HG03135 (cell line): ENCODE measurements at regions not wholly inside any gene's neighbourhood (a gene's known extent, or its start where the extent isn't known, plus 50 kb on each side); places are given as distances from the start of the nearest gene placed in this dataset.
"Not testable (repeated sequence)": the region's sequence is repeated elsewhere in the genome, so short reads cannot be mapped to it uniquely, and the experiment has no call there.

Experiments used
- ATAC-seq: cut with Tn5 transposase; IDR thresholded peaks from one replicate; pipeline ENCODE4 v1.9.1; 2021; ENCODE audit warnings: mild to moderate bottlenecking, moderate library complexity; ENCODE audit not compliant: unreplicated experiment

DNA sequence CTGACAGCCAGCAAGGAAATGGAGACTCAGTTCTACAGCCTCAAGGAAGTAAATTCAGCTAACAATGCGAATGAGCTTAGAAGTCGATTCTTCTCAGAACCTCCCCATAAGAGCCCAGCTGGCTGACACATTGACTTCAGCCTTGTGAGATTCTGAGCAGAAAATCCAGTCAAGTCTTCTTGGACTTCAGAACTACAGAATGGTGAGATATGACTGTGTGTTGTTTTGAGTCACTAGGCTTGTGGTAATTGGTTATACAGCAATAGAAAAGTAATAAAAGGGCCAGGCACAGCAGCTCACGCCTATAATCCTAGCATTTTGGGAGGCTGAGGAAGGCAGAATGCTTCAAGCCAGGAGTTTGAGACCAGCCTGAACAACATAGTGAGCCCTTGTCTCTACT, 161.8 kb upstream of the IVNS1ABP start:
- no peak for ATAC-seq

DNA sequence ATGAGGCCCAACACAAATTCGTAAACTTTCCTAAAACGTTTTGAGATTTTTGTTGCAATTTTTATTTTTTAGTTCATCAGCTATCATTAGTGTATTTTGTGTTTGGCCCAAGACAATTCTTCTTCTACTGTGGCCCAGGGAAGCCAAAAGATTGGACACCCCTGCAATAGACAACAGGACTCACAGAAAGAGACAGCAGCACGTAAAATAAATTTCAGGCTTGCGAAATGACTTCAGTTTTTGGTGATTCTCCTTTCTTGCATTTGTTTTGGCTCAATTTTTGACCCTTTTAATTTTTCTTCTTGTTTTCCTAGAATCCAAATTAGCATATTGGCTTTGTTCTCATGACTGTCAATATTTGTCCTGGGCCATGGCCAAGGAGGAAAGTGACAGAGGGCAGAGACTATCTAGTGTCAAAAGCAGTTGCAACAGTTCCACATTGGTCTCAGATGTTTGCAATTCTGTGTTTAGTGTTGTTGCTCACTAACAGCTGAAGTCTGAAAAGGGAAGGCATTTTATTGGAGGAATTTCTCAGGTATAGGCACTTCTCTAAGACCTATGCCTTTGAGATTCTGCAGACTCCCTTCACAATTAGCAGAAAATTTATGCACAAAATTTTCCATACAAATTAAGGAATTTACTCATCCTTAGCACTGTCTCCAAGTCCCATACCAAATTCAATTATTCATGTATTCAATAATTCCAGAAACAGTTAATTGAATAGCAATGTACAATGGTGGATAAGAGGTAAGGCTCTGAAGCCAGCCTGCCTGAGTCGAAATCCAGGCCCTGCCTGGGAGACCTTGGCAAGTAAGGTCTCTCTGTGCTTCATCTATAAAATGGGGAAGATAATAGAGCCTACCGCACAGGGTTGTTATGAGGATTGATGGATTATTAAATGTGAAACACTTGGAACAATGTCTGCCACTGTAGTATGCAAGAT, 160.9 kb upstream of the IVNS1ABP start:
- no peak for ATAC-seq

DNA sequence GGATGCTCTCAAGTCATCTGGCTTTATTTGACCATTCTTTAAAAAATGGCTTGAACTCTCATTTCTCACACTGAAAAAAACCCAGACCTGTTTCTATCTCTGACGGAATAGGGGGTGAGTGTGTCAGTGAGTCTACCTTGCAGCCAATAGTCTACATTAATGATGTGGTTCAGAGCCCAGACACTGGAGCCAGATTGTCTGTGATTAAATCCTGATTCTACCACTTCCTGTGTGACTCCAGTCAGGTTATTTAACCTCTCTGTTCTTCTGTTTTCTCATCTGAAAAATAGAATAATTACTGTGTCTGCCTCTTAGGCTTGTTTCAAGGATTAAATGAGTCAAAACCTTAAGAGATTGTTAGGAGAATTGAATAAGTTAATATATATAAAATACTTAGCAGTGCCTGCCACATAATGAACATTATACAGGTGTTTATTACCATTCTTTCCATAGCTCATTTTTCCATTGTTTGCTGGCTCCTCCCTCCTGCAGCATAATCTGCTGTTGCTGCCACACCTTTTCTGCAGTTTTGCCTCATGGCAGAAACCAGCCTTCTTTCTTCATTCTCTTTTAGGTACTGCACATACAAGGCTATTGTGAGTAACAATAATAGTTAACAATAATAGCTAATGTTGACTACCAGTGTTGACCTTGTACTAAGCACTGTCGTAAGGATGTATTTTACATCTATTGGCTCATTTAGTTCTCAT, 157.6 kb upstream of the IVNS1ABP start:
- ATAC-seq: no peak

DNA sequence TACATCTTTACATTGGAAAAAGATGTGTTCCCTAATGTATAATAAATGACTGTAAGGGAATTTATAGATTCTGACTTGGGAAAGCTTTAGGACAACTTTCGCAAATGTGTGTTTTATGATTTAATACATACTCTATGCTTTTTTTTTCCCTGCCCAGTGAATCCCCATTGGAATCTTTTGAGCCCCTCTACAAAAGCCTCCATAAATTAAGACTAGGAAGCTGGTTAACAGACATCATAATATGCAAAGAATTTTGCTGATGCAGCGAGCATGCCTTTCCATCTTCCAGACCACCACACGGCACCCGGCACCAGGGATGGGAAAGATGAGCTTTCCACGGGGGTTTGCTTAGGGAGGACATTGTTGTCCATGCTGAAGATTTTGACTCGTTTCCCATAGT, 156.1 kb upstream of the IVNS1ABP start:
- no peak for ATAC-seq

DNA sequence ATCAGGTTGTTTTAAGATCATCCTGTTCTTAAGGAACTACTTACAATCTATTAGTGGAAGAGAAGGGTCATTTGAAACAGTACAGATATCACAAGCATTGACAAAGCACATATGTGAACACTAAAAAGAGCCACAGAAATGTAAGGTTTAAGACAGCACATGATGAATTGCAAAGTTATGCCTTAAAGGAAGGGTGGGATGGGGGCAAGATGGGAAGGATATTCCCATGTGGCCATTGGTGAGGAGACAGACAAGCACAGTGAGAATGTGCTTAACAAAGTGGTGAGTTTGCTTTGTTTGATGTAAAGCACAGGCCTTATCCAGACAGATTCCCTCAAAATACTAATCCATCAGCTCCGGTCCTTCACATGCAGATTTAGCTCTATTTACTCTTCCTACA, 151.6 kb upstream of the IVNS1ABP start:
- ATAC-seq: no peak

DNA sequence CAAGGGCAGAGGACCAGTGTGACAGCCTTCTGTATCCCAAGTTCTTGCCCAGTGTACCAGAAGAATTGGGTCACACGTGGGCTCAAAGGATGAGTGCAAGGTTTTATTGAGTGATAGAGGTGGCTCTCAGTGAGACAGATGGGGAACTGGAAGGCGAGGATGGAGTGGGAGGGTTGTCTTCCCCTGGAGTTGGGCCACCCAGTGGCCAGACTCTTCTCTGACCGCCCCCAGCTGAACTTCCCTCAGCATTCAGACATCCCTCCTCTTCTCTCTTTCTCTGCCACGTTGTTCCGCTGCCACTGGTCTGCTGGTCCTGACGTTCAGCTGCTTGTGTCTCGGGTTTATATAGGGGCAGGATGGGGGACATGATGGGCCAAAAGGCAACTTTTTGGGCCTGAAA, 150.1 kb upstream of the IVNS1ABP start:
- ATAC-seq: no peak

DNA sequence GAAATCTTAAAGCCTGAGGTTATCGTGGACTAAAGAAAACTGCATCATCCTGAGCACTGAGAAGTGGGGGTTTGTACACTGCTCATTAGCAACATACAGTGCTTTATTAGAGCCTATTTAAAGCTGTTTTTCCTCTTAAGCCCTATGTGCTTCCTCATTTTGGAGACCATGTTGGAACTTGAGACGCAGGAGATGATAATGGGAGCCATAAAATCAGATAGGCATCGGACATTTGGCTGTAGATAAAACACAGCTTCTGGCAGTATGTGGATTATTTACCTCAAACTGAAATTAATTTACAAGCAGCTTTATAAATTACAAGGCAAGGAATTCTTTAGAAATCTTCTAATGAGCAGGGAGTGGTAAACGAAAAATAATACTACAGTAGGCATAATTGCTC, 147.7 kb upstream of the IVNS1ABP start:
- ATAC-seq: no peak

DNA sequence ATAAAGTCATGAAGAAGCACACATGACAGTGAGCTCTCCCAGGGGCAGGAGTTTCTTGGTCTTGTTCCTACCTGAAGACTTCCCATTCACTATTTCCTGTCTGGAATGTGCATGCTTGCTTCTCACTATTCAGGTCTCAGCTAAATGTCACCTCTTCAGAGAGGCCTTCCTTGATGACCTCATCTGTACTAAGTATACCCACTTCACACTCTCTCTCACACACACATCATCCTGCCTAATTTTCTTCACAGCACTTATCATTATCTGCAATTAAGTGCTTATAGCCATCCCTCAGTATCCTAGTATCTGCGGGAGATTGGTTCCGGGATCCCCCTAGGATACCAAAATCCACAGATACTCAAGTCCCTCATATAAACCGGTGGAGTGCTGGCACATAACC, 146.4 kb upstream of the IVNS1ABP start:
- ATAC-seq: no peak

DNA sequence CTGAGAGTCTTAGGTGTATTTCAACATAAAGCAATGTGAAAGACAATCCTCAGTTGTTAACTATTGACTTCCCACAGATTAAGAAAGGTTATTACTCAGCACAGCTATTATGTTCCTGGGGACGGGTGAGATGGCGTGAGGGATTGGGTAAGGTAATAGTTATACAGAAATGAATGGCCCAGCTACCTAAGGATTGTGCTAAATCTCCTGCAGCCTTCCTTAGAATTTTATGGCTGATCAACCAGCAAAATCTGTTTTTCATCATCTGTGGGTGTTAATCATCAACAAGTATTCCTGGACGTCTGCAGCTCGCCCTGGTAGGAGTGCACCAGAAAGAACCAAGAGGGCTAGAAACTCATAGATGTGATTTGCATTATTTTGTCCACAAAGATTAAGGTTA, 146.0 kb upstream of the IVNS1ABP start:
- no peak for ATAC-seq

DNA sequence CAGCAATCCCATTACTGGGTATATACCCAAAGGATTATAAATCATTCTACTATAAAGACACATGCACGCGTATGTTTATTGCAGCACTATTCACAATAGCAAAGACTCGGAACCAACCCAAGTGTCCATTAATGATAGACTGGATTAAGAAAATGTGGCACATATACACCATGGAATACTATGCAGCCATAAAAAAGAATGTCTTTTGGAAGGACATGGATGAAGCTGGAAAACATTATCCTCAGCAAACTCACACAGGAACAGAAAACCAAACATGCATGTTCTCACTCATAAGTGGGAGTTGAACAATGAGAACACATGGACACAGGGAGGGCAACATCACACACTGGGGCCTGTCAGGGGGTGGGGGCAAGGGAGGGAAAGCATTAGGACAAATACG, 143.7 kb upstream of the IVNS1ABP start:
- not testable (repeated sequence) for ATAC-seq

DNA sequence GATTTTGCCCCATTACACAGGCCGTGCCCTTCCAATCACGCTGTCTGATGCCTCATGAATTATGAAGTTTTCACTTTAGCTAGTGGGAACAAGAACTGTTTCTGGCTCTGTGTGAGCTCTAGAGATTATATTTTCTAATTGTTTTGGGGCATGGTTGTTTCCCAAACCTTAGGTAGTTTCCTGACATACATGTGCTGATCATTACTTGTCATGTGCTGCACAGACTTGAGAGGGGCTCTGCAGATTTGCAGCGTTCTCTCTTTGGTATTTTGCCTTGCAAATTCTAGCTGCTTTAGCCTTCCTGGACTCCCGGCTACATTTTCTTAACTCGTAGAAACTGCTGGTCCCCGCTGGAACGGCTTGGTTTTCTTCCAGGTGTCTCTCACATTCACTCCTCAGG, 142.1 kb upstream of the IVNS1ABP start:
- ATAC-seq: no peak

DNA sequence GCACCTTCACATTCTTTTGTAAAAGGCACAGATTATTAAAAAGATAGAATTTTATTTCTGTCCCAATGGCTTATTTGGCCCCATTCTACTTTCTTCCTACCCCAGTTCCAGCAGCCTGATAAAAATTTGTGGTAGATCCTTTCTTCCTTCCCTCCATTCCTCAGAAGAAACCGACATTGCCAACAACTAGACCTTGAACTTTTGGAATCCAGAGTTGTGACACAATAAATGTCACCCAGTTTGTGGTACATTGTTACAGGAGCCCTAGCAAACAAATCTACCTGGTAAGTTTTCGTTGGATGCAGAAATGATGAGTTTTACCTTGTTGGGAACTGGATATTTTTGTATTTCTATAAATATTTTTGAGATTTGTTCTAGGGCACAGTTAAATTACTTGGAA, 141.6 kb upstream of the IVNS1ABP start:
- ATAC-seq: no peak

DNA sequence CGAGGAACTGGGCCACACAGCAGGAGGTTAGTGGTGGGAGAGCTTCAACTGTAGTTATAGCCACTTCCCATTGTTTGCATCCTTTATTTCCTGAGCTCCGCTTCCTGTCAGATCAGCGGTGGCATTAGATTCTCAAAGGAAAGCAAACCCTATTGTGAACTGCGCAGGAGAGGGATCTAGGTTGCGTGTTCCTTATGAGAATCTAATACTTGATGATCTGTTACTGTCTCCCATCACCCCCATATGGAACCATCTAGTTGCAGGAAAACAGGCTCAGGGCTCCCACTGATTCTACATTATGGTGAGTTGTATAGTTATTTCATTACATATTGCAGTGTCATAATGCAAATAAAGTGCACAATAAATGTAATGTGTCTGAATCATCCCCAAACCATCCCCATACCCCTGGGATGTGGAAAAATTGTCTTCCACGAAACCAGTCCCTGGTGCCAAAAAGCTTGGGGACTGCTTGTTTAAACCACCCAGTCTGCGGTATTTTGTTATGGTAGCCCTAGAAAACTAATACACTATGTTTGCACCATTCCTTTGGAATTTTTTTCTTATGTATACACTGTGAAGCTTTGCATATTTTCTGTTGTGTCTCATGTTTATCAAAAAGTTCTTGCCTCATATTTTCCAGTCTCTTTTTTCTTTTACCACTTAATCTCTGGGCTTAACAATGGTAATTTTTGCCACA, 136.6 kb upstream of the IVNS1ABP start:
- ATAC-seq: no peak

DNA sequence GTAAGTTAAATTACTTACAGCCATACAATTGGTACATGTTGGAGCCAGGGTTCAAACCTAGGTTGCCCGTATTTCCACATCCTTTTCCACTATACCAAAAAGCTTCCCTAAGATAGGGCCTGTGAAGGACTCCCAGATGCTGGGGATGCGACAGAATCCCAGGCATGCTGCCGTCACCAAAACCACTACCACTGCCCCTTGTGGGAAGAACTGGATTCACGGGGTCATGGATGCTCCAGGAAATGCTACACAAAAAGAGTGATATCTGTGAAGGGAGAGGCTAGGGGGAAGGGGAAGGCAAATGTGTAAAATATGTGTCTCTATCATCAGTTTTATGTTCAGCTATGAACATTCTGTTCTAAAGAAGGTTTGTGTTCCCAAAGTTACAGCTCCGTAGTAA, 133.9 kb upstream of the IVNS1ABP start:
- no peak for ATAC-seq

DNA sequence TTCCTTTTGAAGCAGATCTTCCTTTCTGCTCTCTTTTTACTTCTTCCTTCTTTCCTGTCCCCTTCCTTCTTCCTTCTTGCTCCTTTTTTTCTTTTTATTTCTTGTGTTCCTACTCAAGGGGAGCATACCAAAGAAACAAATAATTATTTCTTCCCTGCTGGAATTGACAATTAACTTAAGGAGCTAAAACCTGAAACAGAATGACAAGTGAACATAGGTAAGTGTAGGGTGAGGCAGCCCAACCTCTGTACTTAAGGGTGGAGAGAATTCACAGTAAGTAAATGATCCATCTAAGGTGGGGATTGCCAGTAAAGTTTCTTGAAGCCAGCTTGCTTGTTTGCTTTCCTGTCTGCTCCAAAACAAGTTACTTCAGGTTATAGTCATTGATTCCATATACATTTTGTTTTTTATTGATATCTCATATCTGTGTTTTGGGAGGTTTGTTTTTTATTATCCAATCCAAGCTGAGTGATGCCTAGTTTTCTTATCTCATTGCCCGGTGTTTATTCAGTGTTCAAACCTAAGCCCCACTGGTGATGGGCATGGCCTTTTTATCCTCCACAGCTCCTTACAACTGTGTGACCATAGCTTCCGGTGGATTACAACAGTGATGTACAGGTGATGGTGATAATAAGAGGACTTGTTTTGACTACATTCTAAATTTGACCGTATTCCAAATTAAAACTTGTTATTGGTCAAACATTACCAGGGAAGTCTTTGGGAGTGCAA, 133.2 kb upstream of the IVNS1ABP start:
- ATAC-seq: no peak

DNA sequence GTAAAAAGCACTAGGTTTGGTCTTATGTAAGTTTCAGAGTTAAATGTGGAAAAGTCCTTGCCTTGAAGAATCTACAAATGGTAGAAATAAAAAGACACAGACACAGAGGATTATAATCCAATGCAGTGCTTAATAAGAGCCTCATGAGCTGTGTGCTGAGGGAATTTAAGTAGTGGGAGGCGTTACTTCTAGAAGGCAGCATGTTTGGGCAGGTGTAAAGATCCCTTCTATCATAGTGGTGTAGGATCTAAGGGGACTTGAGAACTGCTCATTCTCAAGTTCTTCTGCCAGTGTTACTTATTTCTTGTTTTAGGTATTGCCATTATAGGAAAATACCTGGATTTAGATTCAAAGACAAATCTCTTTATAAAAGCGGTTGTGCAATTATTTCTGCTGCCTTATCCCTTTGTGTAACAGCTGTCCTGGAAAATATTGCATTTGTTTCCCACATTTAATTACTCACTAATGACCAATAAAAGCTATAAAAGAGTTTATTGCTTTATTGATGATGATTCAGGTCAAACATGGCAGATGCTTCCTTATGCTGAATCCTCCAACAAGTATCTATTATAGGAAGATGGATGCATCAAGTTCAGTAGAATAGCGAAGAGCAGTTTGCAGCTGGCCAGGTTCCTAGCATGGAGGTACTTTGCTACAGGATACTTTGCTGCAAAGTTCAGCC, 132.5 kb upstream of the IVNS1ABP start:
- no peak for ATAC-seq

DNA sequence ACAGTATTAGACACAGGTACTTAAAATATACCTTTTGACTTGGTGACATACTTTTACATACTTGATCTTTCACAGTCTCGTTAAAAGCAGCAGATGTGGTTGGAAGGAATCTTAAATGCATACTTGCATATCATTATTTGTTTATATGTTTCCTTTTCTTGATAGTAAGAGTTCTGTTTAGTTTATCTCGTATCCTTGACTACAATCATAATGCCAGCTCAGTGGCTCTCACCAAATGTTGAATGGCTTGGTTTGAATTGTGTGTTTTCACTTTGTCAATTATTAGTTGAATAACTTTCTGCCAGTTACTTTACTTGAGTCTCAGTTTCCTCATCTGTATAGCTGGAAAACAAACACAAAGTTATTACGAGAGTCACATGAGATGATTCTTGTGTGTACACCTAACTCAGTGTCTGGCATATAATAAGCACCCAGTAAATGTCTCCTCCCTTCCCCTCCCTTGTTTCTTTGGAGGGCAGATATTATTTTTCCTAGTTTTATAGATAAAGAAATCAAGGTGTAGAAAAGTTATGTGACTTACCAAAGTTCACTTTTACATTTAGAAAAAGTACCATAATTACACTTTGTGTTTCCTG, 131.6 kb upstream of the IVNS1ABP start:
- ATAC-seq: no peak

DNA sequence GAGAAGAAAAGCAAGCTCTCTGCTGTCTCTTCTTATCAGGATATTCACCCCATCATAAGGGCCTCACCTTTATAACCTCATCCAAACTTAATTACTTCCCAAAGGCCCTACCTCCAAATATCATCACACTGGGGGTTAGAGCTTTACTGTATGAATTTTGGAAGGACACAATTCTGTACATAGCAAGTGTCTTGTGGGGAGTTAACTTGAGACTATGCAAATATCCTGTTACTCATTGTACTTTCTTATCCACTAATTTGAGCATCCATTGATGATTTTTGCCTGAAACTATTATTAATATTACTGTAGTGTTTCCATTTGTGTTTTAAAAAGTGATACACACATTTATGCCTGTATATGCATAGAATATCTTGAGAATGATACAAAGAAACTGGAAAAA, 129.1 kb upstream of the IVNS1ABP start:
- no peak for ATAC-seq

DNA sequence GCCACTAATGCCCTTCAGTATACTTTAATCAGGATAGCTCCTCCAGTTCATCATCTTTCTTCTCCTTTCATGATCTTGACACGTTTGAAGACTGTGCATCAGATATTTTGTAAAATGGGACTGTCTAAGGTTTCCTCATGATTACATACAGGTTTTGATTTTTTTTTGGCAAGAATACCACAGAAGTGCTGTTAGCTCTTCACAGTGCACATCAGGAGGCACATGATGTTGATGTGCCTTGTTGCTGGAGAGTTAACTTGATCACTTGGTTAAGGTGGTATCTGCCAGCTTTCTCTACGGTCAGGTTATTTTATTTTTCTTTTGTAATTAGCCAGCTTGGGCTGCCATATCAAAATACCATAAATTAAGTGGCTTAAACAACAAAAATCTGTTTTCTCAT, 128.6 kb upstream of the IVNS1ABP start:
- ATAC-seq: no peak

DNA sequence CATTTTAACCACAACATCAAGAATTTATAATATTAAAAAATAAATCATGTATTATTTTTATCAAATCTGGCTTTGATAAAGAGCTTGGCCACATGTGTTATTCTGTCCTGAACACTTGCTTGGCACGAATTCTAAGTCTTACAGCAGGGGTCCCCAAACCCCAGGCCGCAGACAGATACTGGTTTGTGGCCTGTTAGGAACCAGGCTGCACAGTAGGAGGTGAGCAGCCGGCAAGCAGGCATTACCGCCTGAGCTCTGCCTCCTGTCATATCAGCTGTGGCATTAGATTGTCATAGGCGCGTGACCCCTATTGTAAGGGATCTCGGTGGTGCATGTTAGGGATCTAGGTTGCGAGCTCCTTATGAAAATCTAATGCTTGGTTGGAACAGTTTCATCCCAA, 127.6 kb upstream of the IVNS1ABP start:
- ATAC-seq: no peak
